ENCODE measurements at regions not wholly inside any gene's neighbourhood (a gene's known extent, or its start where the extent isn't known, plus 50 kb on each side); places are given as distances from the start of the nearest gene placed in this dataset.
"Not testable (repeated sequence)": the region's sequence is repeated elsewhere in the genome, so short reads cannot be mapped to it uniquely, and the experiment has no call there.

- TF ChIP-seq CTCF (IDR thresholded peaks at IDR 0.05); ZFX (IDR thresholded peaks at IDR 0.05; ENCODE audit: borderline replicate concordance): not testable (repeated sequence)
Observed at GRCh38 chr4:42257645-42258044, 105.2 kb upstream of the BEND4 start.

Measured in 22Rv1 (cell line).